HEK293T (cell line): ENCODE measurements at regions not wholly inside any gene's neighbourhood (a gene's known extent, or its start where the extent isn't known, plus 50 kb on each side); places are given as distances from the start of the nearest gene placed in this dataset.

Source experiments
- CTCF ChIA-PET: fragments of 350-600 bp; formaldehyde crosslinking; extraction: SDS; loops from one replicate; lab custom pipeline; 2021; ENCODE audit warnings: antibody characterized with exemption, inconsistent platforms; lab: Yijun Ruan, JAX
- POLR2A ChIA-PET: fragments of 350-600 bp; formaldehyde crosslinking; extraction: SDS; loops from one replicate; lab custom pipeline; 2020; ENCODE audit warnings: antibody characterized with exemption, inconsistent platforms; lab: Yijun Ruan, JAX
- DNase-seq: peaks from one replicate; pipeline ENCODE4 v3.0.0; 2012; ENCODE audit warnings: mixed read lengths; ENCODE audit errors: extremely low spot score
- ARNT ChIP-seq: fragments of 450-650 bp; IDR thresholded peaks from 2 replicates; pipeline ENCODE4 v1.6.1; 2017; ENCODE audit warnings: mild to moderate bottlenecking
- BHLHE40 ChIP-seq: fragments of 450-650 bp; IDR thresholded peaks from 2 replicates; pipeline ENCODE4 v1.6.1; 2016; ENCODE audit warnings: mild to moderate bottlenecking, moderate library complexity, borderline replicate concordance
- CTBP1 ChIP-seq: fragments of 450-650 bp; IDR thresholded peaks from 2 replicates; pipeline ENCODE4 v1.6.1; 2016; ENCODE audit warnings: borderline replicate concordance
- ELF4 ChIP-seq: fragments of 450-650 bp; IDR thresholded peaks from 2 replicates; pipeline ENCODE4 v1.6.1; 2017; ENCODE audit warnings: antibody characterized with exemption
- FOXA1 ChIP-seq: fragments of 450-650 bp; IDR thresholded peaks from 2 replicates; pipeline ENCODE4 v1.6.1; 2016; ENCODE audit warnings: mild to moderate bottlenecking
- FOXK2 ChIP-seq: fragments of 450-650 bp; IDR thresholded peaks from 2 replicates; pipeline ENCODE4 v1.6.1; 2016; ENCODE audit warnings: mild to moderate bottlenecking
- FOXM1 ChIP-seq: fragments of 450-650 bp; IDR thresholded peaks from 2 replicates; pipeline ENCODE4 v1.6.1; 2017; ENCODE audit warnings: mild to moderate bottlenecking, borderline replicate concordance
- HDGF ChIP-seq: fragments of 450-650 bp; IDR thresholded peaks from 2 replicates; pipeline ENCODE4 v1.6.1; 2017; ENCODE audit warnings: antibody characterized with exemption, borderline replicate concordance
- L3MBTL2 ChIP-seq: fragments of 450-650 bp; conservative IDR thresholded peaks from 2 replicates; pipeline ENCODE4 v1.6.1; 2016; ENCODE audit warnings: mild to moderate bottlenecking
- LEF1 ChIP-seq: fragments of 450-650 bp; IDR thresholded peaks from 2 replicates; pipeline ENCODE4 v1.6.1; 2017; ENCODE audit warnings: mild to moderate bottlenecking, borderline replicate concordance
- NFRKB ChIP-seq: fragments of 450-650 bp; IDR thresholded peaks from 2 replicates; pipeline ENCODE4 v1.6.1; 2016; ENCODE audit warnings: mild to moderate bottlenecking, moderate library complexity
- SP1 ChIP-seq: fragments of 450-650 bp; IDR thresholded peaks from 2 replicates; pipeline ENCODE4 v1.6.1; 2017
- SUZ12 ChIP-seq: fragments of 450-650 bp; IDR thresholded peaks from 2 replicates; pipeline ENCODE4 v1.6.1; 2016; ENCODE audit warnings: mild to moderate bottlenecking
- TARDBP ChIP-seq: fragments of 450-650 bp; IDR thresholded peaks from 2 replicates; pipeline ENCODE4 v1.6.1; 2016
- ZNF384 ChIP-seq: fragments of 450-650 bp; IDR thresholded peaks from 2 replicates; pipeline ENCODE4 v1.6.1; 2016
- TF ChIP-seq, protein P1 (sequence below): fragments of 450-650 bp; IDR thresholded peaks from 2 replicates; pipeline ENCODE4 v1.6.1; 2016

GRCh38 chr5:77145666-77146065 lies 58.6 kb upstream of the ZBED3 start:
- CTCF ChIA-PET, result interaction anchor here (0.6 to 1.6 kb wide), 3 partner anchors 10 to 58 kb away, joined by 3 to 7 read pairs (median 3); no protein-coding TSS in a partner anchor
- DNase-seq, result no peak
- POLR2A ChIA-PET, result no interaction called here
- TF ChIP-seq FOXA1 (no peak), SP1 (no peak), LEF1 (no peak), CTBP1 (no peak), L3MBTL2 (no peak), NFRKB (no peak), BHLHE40 (no peak), ELF4 (no peak), HDGF (no peak), TARDBP (no peak), FOXK2 (no peak), ZNF384 (no peak), ARNT (no peak), FOXM1 (no peak), SUZ12 (no peak)
- TF ChIP-seq, protein P1, sequence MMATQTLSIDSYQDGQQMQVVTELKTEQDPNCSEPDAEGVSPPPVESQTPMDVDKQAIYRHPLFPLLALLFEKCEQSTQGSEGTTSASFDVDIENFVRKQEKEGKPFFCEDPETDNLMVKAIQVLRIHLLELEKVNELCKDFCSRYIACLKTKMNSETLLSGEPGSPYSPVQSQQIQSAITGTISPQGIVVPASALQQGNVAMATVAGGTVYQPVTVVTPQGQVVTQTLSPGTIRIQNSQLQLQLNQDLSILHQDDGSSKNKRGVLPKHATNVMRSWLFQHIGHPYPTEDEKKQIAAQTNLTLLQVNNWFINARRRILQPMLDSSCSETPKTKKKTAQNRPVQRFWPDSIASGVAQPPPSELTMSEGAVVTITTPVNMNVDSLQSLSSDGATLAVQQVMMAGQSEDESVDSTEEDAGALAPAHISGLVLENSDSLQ, result no peak

- DNase-seq, result no peak
- TF ChIP-seq, protein P1, result no peak
- TF ChIP-seq LEF1, result no peak
- no peak for TF ChIP-seq SP1
- no peak for TF ChIP-seq SUZ12
- no peak for TF ChIP-seq ZNF384
- no peak for TF ChIP-seq NFRKB
- TF ChIP-seq TARDBP, result no peak
- TF ChIP-seq HDGF, result no peak
- TF ChIP-seq FOXM1, result no peak
- no peak for TF ChIP-seq FOXK2
- no peak for TF ChIP-seq ELF4
- ChIA-PET CTCF (interaction anchor here (1.2 to 1.6 kb wide), 2 partner anchors 11 to 42 kb away, joined by 3 to 7 read pairs; no protein-coding TSS in a partner anchor), POLR2A (no interaction called here)
Measured at GRCh38 chr5:77144837-77145139, 57.7 kb upstream of the ZBED3 start.

GRCh38 chr5:77143998-77144836 lies 57.1 kb upstream of the ZBED3 start:
- CTCF ChIA-PET, result interaction anchor here (0.6 to 1.6 kb wide), 4 partner anchors 12 to 451 kb away, joined by 3 to 7 read pairs (median 3); no protein-coding TSS in a partner anchor
- TF ChIP-seq FOXK2 (no peak), HDGF (no peak), ARNT (no peak), TARDBP (no peak), SP1 (no peak), FOXA1 (no peak), BHLHE40 (no peak), NFRKB (no peak), ELF4 (no peak), SUZ12 (no peak), CTBP1 (no peak), L3MBTL2 (no peak), ZNF384 (no peak), LEF1 (no peak), FOXM1 (no peak)
- TF ChIP-seq, protein P1, result no peak
- peak; percentile 72 for DNase-seq
- POLR2A ChIA-PET, result no interaction called here

DNA sequence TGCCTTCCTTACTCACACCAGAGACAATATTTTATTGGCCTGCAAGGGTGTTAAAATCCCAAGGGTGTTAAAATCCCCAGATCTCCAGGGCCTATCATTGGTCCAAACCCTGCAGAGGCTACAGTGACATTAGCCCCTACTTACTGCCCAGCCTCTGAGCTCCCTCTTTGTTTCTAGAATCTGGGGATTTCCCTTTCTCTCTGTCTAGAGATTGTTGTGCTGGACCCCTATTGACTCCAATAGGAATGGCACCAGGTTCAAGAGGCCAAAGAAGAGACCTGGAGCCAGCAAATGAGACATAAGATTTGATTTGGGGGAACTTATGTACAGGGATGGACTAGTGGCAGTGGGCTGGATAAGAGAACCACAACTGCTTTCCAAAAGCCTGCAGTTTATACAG lies 53.3 kb upstream of the ZBED3 start:
- no peak for TF ChIP-seq SP1
- no peak for TF ChIP-seq FOXM1
- TF ChIP-seq FOXK2, result no peak
- TF ChIP-seq HDGF, result no peak
- TF ChIP-seq, protein P1, result no peak
- TF ChIP-seq TARDBP, result no peak
- no peak for TF ChIP-seq ZNF384
- TF ChIP-seq CTBP1, result no peak
- no peak for TF ChIP-seq ARNT
- TF ChIP-seq NFRKB, result no peak
- TF ChIP-seq BHLHE40, result no peak
- DNase-seq, result no peak
- POLR2A ChIA-PET, result no interaction called here
- CTCF ChIA-PET, result interaction anchor here (1.5 kb wide), 1 partner anchor 10 kb away, joined by 5 read pairs; no protein-coding TSS in a partner anchor

DNA sequence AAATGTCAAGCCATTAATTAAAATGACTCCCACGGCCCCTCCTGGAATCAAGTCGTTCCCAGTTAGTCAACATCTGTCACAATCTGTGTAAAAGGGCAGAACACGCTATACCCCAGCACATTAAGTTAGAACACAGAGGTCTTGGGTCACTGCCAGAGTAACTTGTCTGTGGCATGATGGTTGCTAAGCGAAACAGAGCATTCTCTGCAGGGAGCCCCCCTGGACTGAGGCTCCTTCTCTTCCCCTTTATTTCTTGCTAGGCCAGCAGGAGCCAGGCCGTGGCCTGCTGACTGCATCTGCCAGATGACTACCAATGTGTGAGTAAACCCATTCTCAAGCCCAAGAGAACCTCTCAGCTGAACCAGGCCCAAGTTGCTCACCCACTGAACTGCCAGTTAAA lies 51.9 kb upstream of the ZBED3 start:
- TF ChIP-seq SUZ12 (no peak), TARDBP (no peak), ARNT (no peak), NFRKB (no peak), ZNF384 (no peak)
- ChIA-PET POLR2A (no interaction called here), CTCF (no interaction called here)
- DNase-seq, result no peak
